ENCODE measurements at regions not wholly inside any gene's neighbourhood (a gene's known extent, or its start where the extent isn't known, plus 50 kb on each side); places are given as distances from the start of the nearest gene placed in this dataset.

GRCh38 chrX:143139681-143140080, 114.0 kb downstream of the SPANXN4 start:
- TF ChIP-seq SP1 (IDR thresholded peaks at IDR 0.05) (no peak), NFRKB (IDR thresholded peaks at IDR 0.05) (no peak), L3MBTL2 (conservative IDR thresholded peaks at IDR 0.05) (no peak), LEF1 (IDR thresholded peaks at IDR 0.05; ENCODE audit: borderline replicate concordance) (no peak), ZNF384 (IDR thresholded peaks at IDR 0.05) (no peak), ELF4 (IDR thresholded peaks at IDR 0.05) (no peak), FOXK2 (IDR thresholded peaks at IDR 0.05) (no peak)
